ENCODE measurements at regions not wholly inside any gene's neighbourhood (a gene's known extent, or its start where the extent isn't known, plus 50 kb on each side); places are given as distances from the start of the nearest gene placed in this dataset.

GRCh38 chr6:82114748-82115147 lies 132.8 kb downstream of the IBTK start:
- no peak for TF ChIP-seq POLR2AphosphoS5 (IDR thresholded peaks at IDR 0.05; ENCODE audit: low read depth, low read length)
- TF ChIP-seq, protein P1, sequence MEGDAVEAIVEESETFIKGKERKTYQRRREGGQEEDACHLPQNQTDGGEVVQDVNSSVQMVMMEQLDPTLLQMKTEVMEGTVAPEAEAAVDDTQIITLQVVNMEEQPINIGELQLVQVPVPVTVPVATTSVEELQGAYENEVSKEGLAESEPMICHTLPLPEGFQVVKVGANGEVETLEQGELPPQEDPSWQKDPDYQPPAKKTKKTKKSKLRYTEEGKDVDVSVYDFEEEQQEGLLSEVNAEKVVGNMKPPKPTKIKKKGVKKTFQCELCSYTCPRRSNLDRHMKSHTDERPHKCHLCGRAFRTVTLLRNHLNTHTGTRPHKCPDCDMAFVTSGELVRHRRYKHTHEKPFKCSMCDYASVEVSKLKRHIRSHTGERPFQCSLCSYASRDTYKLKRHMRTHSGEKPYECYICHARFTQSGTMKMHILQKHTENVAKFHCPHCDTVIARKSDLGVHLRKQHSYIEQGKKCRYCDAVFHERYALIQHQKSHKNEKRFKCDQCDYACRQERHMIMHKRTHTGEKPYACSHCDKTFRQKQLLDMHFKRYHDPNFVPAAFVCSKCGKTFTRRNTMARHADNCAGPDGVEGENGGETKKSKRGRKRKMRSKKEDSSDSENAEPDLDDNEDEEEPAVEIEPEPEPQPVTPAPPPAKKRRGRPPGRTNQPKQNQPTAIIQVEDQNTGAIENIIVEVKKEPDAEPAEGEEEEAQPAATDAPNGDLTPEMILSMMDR (IDR thresholded peaks at IDR 0.05) = no peak

Measured in Panc1 (cell line).